ENCODE measurements at regions not wholly inside any gene's neighbourhood (a gene's known extent, or its start where the extent isn't known, plus 50 kb on each side); places are given as distances from the start of the nearest gene placed in this dataset.

GRCh38 chr2:76679025-76679396 is 843.2 kb downstream of the LRRTM4 start:
- POLR2A ChIA-PET, result no interaction called here
- CTCF ChIA-PET, result no interaction called here
- Mint-ChIP-seq H3K27me3 (ENCODE audit: low read depth) (no peaks in the 10 kb centered on the region), H3K4me1 (peaks cover 26% of the 10 kb centered on the region), H3K27ac (no peak overlapping the region), H3K9me3 (peaks cover 15% of the 10 kb centered on the region), H3K4me3 (no peak overlapping the region), H3K36me3 (peaks cover 4% of the 10 kb centered on the region)
- ATAC-seq (no peak), DNase-seq (ENCODE audit: low spot score) (no peak)
- TF ChIP-seq NR3C1 (CRISPR knock-in tag; conservative IDR thresholded peaks at IDR 0.05; ENCODE audit: low read depth), result no peak
- no peak for TF ChIP-seq MLX (CRISPR knock-in tag; IDR thresholded peaks at IDR 0.05)
- TF ChIP-seq GTF2I (CRISPR knock-in tag; conservative IDR thresholded peaks at IDR 0.05), result no peak
- no peak for TF ChIP-seq EMX1 (CRISPR knock-in tag; IDR thresholded peaks at IDR 0.05)
- TF ChIP-seq, protein P1, sequence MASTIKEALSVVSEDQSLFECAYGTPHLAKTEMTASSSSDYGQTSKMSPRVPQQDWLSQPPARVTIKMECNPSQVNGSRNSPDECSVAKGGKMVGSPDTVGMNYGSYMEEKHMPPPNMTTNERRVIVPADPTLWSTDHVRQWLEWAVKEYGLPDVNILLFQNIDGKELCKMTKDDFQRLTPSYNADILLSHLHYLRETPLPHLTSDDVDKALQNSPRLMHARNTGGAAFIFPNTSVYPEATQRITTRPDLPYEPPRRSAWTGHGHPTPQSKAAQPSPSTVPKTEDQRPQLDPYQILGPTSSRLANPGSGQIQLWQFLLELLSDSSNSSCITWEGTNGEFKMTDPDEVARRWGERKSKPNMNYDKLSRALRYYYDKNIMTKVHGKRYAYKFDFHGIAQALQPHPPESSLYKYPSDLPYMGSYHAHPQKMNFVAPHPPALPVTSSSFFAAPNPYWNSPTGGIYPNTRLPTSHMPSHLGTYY (CRISPR knock-in tag; IDR thresholded peaks at IDR 0.05), result no peak
- TF ChIP-seq GRHL2 (CRISPR knock-in tag; IDR thresholded peaks at IDR 0.05; ENCODE audit: insufficient replicate concordance, severe bottlenecking), result no peak
- no peak for TF ChIP-seq FOXJ3 (CRISPR knock-in tag; IDR thresholded peaks at IDR 0.05; ENCODE audit: borderline replicate concordance)
- no peak for TF ChIP-seq MXD4 (CRISPR knock-in tag; IDR thresholded peaks at IDR 0.05; ENCODE audit: borderline replicate concordance)
- TF ChIP-seq ZBTB43 (CRISPR knock-in tag; IDR thresholded peaks at IDR 0.05), result no peak

DNA sequence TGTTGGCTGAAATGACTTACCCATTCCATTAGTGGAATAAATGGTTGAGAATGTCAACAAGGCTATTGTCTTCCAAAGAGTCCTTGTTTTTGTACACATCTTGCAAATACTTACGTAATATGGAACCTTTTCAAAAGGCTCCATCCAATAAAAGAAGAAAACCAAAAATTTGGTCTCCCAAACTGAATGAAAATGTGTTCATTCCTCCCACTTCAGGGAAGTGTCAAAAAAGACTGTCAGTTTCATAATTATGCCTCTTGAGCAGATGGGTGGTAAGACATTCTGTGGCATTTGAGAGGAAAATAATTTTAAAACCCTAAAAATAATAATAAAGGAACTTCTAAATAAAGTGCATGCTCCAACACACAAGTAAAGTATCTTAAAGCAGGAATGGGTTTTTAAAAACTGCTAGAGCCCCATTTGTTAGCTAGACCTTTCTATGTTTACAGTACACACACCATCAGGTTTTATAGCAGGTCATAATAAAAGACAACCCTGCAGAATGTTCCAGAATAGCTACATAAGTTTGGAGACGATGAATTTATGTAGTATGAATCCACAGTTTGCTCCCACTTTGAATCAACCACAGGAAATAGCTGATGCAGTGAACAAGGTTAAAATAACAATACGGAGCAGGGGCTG is 843.7 kb downstream of the LRRTM4 start:
- ATAC-seq (peak; percentile 32; the same call in 1 of the 2 replicates), DNase-seq (ENCODE audit: low spot score) (no peak)
- Mint-ChIP-seq H3K4me1 (peaks cover 26% of the 10 kb centered on the region), H3K27ac (no peak overlapping the region), H3K27me3 (ENCODE audit: low read depth) (no peaks in the 10 kb centered on the region), H3K9me3 (peaks cover 15% of the 10 kb centered on the region), H3K36me3 (peaks cover 4% of the 10 kb centered on the region), H3K4me3 (no peak overlapping the region)
- CTCF ChIA-PET, result no interaction called here
- POLR2A ChIA-PET, result no interaction called here
- TF ChIP-seq, protein P2, sequence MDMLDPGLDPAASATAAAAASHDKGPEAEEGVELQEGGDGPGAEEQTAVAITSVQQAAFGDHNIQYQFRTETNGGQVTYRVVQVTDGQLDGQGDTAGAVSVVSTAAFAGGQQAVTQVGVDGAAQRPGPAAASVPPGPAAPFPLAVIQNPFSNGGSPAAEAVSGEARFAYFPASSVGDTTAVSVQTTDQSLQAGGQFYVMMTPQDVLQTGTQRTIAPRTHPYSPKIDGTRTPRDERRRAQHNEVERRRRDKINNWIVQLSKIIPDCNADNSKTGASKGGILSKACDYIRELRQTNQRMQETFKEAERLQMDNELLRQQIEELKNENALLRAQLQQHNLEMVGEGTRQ (CRISPR knock-in tag; IDR thresholded peaks at IDR 0.05), result no peak
- TF ChIP-seq ZSCAN18 (CRISPR knock-in tag; IDR thresholded peaks at IDR 0.05) (no peak), ZNF396 (CRISPR knock-in tag; IDR thresholded peaks at IDR 0.05; ENCODE audit: borderline replicate concordance) (no peak), RORB (CRISPR knock-in tag; IDR thresholded peaks at IDR 0.05) (no peak), ARID4B (CRISPR knock-in tag; IDR thresholded peaks at IDR 0.05; ENCODE audit: borderline replicate concordance) (no peak), GABPB1 (CRISPR knock-in tag; IDR thresholded peaks at IDR 0.05) (no peak), CBFB (CRISPR knock-in tag; IDR thresholded peaks at IDR 0.05; ENCODE audit: low read depth) (no peak), FOXP1 (CRISPR knock-in tag; IDR thresholded peaks at IDR 0.05; ENCODE audit: borderline replicate concordance) (no peak), IRF1 (CRISPR knock-in tag; IDR thresholded peaks at IDR 0.05) (no peak)
- TF ChIP-seq, protein P3, sequence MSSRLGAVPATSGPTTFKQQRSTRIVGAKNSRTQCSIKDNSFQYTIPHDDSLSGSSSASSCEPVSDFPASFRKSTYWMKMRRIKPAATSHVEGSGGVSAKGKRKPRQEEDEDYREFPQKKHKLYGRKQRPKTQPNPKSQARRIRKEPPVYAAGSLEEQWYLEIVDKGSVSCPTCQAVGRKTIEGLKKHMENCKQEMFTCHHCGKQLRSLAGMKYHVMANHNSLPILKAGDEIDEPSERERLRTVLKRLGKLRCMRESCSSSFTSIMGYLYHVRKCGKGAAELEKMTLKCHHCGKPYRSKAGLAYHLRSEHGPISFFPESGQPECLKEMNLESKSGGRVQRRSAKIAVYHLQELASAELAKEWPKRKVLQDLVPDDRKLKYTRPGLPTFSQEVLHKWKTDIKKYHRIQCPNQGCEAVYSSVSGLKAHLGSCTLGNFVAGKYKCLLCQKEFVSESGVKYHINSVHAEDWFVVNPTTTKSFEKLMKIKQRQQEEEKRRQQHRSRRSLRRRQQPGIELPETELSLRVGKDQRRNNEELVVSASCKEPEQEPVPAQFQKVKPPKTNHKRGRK (CRISPR knock-in tag; IDR thresholded peaks at IDR 0.05; ENCODE audit: borderline replicate concordance), result no peak
- TF ChIP-seq, protein P4, sequence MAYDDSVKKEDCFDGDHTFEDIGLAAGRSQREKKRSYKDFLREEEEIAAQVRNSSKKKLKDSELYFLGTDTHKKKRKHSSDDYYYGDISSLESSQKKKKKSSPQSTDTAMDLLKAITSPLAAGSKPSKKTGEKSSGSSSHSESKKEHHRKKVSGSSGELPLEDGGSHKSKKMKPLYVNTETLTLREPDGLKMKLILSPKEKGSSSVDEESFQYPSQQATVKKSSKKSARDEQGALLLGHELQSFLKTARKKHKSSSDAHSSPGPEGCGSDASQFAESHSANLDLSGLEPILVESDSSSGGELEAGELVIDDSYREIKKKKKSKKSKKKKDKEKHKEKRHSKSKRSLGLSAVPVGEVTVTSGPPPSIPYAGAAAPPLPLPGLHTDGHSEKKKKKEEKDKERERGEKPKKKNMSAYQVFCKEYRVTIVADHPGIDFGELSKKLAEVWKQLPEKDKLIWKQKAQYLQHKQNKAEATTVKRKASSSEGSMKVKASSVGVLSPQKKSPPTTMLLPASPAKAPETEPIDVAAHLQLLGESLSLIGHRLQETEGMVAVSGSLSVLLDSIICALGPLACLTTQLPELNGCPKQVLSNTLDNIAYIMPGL (CRISPR knock-in tag; IDR thresholded peaks at IDR 0.05), result no peak
